Activated CD4-positive, alpha-beta T cell treated with anti-CD3 and anti-CD28 coated beads, Interleukin-2, amount 10 ng/mL, durations not matched to agents 7 days and 5 days (primary cell): ENCODE measurements at regions not wholly inside any gene's neighbourhood (a gene's known extent, or its start where the extent isn't known, plus 50 kb on each side); places are given as distances from the start of the nearest gene placed in this dataset.

ENCODE experiments used
- CTCF ChIA-PET: fragments of 350-600 bp; sonication (Branson Sonifier 250); formaldehyde crosslinking; loops from one replicate; lab custom pipeline; 2021; ENCODE audit warnings: antibody characterized with exemption; lab: Charles Lee
- POLR2A ChIA-PET: fragments of 350-600 bp; sonication (Branson Sonifier 250); formaldehyde crosslinking; loops from one replicate; lab custom pipeline; 2021; ENCODE audit warnings: antibody characterized with exemption; lab: Charles Lee
- DNase-seq: peaks from one replicate; pipeline ENCODE4 v3.0.0-alpha.2; 2020
- H3K27ac Mint-ChIP-seq: one replicate; pipeline ENCODE4 v1.8.0; 2021; ENCODE audit warnings: mild to moderate bottlenecking, moderate library complexity, mixed read lengths
- H3K27me3 Mint-ChIP-seq: one replicate; pipeline ENCODE4 v1.8.0; 2021; ENCODE audit warnings: mixed read lengths
- H3K36me3 Mint-ChIP-seq: one replicate; pipeline ENCODE4 v1.8.0; 2021; ENCODE audit warnings: low read depth, mixed read lengths
- H3K4me1 Mint-ChIP-seq: one replicate; pipeline ENCODE4 v1.8.0; 2021; ENCODE audit warnings: mixed read lengths
- H3K4me3 Mint-ChIP-seq: one replicate; pipeline ENCODE4 v1.8.0; 2021; ENCODE audit warnings: mild to moderate bottlenecking, moderate library complexity, mixed read lengths
- H3K9me3 Mint-ChIP-seq: one replicate; pipeline ENCODE4 v1.8.0; 2021; ENCODE audit warnings: mixed read lengths

- Mint-ChIP-seq H3K4me1 (no peaks in the 10 kb centered on the region), H3K27ac (no peak overlapping the region), H3K9me3 (no peaks in the 10 kb centered on the region), H3K36me3 (no peaks in the 10 kb centered on the region), H3K4me3 (no peak overlapping the region), H3K27me3 (peaks cover 35% of the 10 kb centered on the region)
- CTCF ChIA-PET: no interaction called here
- POLR2A ChIA-PET: no interaction called here
- DNase-seq: no peak
Observed at GRCh38 chr14:61965030-61965745, 203.0 kb downstream of the SNAPC1 start.

DNA sequence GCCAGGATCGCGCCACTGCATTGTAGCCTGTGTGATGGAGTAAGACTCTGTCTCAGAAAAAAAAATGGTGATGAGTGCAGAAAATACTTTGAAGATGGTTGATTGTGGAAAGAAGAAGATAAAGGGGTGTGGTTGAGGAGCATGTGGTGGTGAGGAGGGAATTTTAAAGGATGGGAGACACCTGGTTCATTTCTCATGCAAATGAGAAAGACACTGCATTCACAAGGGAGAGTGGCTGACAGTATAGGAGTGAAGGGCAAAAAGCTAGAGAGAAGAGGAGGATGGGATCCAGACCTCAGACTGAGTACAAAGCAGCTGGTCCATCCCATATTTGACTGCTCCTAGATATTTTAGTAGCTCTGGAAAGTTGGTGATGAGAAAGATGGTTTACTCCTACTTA lies 206.0 kb downstream of the SNAPC1 start:
- H3K27me3 Mint-ChIP-seq: peaks cover 21% of the 10 kb centered on the region
- H3K27ac Mint-ChIP-seq: no peak overlapping the region
- no peaks in the 10 kb centered on the region for H3K36me3 Mint-ChIP-seq
- no peak for DNase-seq
- H3K4me3 Mint-ChIP-seq: no peak overlapping the region
- no peaks in the 10 kb centered on the region for H3K4me1 Mint-ChIP-seq
- CTCF ChIA-PET: no interaction called here
- H3K9me3 Mint-ChIP-seq: no peaks in the 10 kb centered on the region
- POLR2A ChIA-PET: no interaction called here

GRCh38 chr14:61972711-61973110 lies 210.5 kb downstream of the SNAPC1 start:
- ChIA-PET CTCF (no interaction called here), POLR2A (no interaction called here)
- Mint-ChIP-seq H3K4me1 (no peaks in the 10 kb centered on the region), H3K36me3 (no peaks in the 10 kb centered on the region), H3K4me3 (no peak overlapping the region), H3K27me3 (peaks cover 5% of the 10 kb centered on the region), H3K9me3 (peaks cover 9% of the 10 kb centered on the region), H3K27ac (no peak overlapping the region)
- DNase-seq: no peak

- no peak overlapping the region for H3K27ac Mint-ChIP-seq
- no peak for DNase-seq
- no peaks in the 10 kb centered on the region for H3K4me1 Mint-ChIP-seq
- H3K36me3 Mint-ChIP-seq: no peaks in the 10 kb centered on the region
- H3K9me3 Mint-ChIP-seq: peaks cover 11% of the 10 kb centered on the region
- no peak overlapping the region for H3K4me3 Mint-ChIP-seq
- CTCF ChIA-PET: no interaction called here
- peaks cover 5% of the 10 kb centered on the region for H3K27me3 Mint-ChIP-seq
- POLR2A ChIA-PET: no interaction called here
Observed at GRCh38 chr14:61973981-61974380, 211.8 kb downstream of the SNAPC1 start.

DNA sequence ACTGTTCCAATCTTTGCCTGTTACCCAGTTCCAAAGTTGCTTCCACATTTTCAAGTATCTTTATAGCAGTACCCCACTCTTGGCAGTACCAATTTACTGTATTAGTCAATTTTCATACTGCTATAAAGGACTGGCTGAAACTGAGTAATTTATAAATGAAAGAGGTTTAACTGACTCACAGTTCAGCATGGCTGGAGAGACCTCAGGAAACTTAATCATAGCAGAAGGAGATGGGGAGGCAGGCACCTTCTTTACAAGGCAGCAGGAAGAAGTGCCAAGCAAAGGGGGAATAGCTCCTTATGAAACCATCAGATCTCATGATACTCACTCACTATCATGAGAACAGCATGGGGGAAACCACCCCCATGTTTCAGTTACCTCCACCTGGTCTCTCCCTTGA lies 215.0 kb downstream of the SNAPC1 start:
- Mint-ChIP-seq H3K36me3 (no peaks in the 10 kb centered on the region), H3K9me3 (peaks cover 11% of the 10 kb centered on the region), H3K27me3 (peaks cover 6% of the 10 kb centered on the region), H3K4me1 (no peaks in the 10 kb centered on the region), H3K4me3 (no peak overlapping the region), H3K27ac (no peak overlapping the region)
- DNase-seq: no peak
- CTCF ChIA-PET: no interaction called here
- POLR2A ChIA-PET: no interaction called here

DNA sequence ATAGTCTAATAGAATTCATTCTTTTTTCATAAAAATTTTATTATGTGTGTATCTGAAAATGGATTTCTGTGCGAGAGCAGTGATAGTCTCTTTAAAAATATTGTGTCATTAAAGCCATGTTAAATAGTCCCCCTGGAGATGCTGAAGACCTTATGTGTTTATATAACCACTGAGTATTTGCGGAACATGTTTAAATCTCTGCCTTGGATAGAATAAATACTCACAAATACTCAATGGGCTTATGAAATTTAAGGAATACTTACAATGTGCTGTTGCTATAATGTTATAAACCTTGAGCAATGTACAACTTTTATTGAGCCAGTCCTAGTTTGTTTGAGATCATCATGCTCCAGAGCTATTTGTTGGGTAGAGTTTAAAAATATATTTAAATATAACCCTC lies 226.0 kb downstream of the SNAPC1 start:
- H3K4me1 Mint-ChIP-seq: no peaks in the 10 kb centered on the region
- H3K27ac Mint-ChIP-seq: no peak overlapping the region
- H3K9me3 Mint-ChIP-seq: no peaks in the 10 kb centered on the region
- no peaks in the 10 kb centered on the region for H3K36me3 Mint-ChIP-seq
- peaks cover 1% of the 10 kb centered on the region for H3K27me3 Mint-ChIP-seq
- ChIA-PET CTCF (no interaction called here), POLR2A (no interaction called here)
- DNase-seq: no peak
- H3K4me3 Mint-ChIP-seq: no peak overlapping the region

GRCh38 chr14:61992139-61992538 lies 229.9 kb downstream of the SNAPC1 start:
- no peak for DNase-seq
- no peak overlapping the region for H3K27ac Mint-ChIP-seq
- POLR2A ChIA-PET: no interaction called here
- no peaks in the 10 kb centered on the region for H3K9me3 Mint-ChIP-seq
- no peaks in the 10 kb centered on the region for H3K27me3 Mint-ChIP-seq
- H3K36me3 Mint-ChIP-seq: no peaks in the 10 kb centered on the region
- no peak overlapping the region for H3K4me3 Mint-ChIP-seq
- H3K4me1 Mint-ChIP-seq: no peaks in the 10 kb centered on the region
- CTCF ChIA-PET: no interaction called here

- Mint-ChIP-seq H3K4me3 (no peak overlapping the region), H3K4me1 (no peaks in the 10 kb centered on the region), H3K27me3 (peaks cover 2% of the 10 kb centered on the region), H3K9me3 (no peaks in the 10 kb centered on the region), H3K27ac (no peak overlapping the region), H3K36me3 (no peaks in the 10 kb centered on the region)
- DNase-seq: no peak
- POLR2A ChIA-PET: no interaction called here
- CTCF ChIA-PET: no interaction called here
Observed at GRCh38 chr14:61992926-61993325, 230.7 kb downstream of the SNAPC1 start.

DNA sequence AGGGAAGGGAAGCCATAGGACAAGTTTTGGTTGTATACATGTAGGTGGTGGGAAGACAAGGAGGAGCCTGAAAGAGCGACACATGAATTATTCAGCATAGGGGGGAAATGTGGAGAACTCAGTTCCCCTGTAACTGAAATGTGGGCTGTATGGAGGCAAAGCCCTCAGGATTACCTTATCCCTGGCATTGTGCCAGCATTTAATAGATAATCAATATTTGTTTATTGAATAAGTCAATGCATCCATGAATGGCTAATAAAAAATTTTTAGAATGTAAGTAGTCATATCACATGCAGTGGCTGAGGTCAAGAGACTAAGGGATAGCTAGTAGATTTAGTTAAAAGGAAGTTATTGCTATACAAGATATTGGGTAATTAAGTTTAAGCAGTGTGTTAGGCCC lies 232.4 kb downstream of the SNAPC1 start:
- no peaks in the 10 kb centered on the region for H3K4me1 Mint-ChIP-seq
- H3K4me3 Mint-ChIP-seq: no peak overlapping the region
- no peak for DNase-seq
- CTCF ChIA-PET: no interaction called here
- no peaks in the 10 kb centered on the region for H3K9me3 Mint-ChIP-seq
- POLR2A ChIA-PET: no interaction called here
- H3K27me3 Mint-ChIP-seq: peaks cover 5% of the 10 kb centered on the region
- no peak overlapping the region for H3K27ac Mint-ChIP-seq
- H3K36me3 Mint-ChIP-seq: no peaks in the 10 kb centered on the region

- DNase-seq: no peak
- CTCF ChIA-PET: interaction anchor here (0.6 kb wide), 1 partner anchor 34 kb away, joined by 3 read pairs; no protein-coding TSS in a partner anchor
- H3K27ac Mint-ChIP-seq: no peak overlapping the region
- no peaks in the 10 kb centered on the region for H3K36me3 Mint-ChIP-seq
- no peak overlapping the region for H3K4me3 Mint-ChIP-seq
- no peaks in the 10 kb centered on the region for H3K4me1 Mint-ChIP-seq
- H3K27me3 Mint-ChIP-seq: peaks cover 9% of the 10 kb centered on the region
- POLR2A ChIA-PET: no interaction called here
- H3K9me3 Mint-ChIP-seq: no peaks in the 10 kb centered on the region
Observed at GRCh38 chr14:61996753-61997152, 234.5 kb downstream of the SNAPC1 start.

- H3K36me3 Mint-ChIP-seq: no peaks in the 10 kb centered on the region
- POLR2A ChIA-PET: no interaction called here
- H3K4me1 Mint-ChIP-seq: no peaks in the 10 kb centered on the region
- H3K4me3 Mint-ChIP-seq: no peak overlapping the region
- CTCF ChIA-PET: interaction anchor here (0.6 to 1.4 kb wide), 2 partner anchors 15 to 35 kb away, joined by 3 to 4 read pairs; no protein-coding TSS in a partner anchor
- DNase-seq: no peak
- H3K27ac Mint-ChIP-seq: no peak overlapping the region
- peaks cover 9% of the 10 kb centered on the region for H3K27me3 Mint-ChIP-seq
- H3K9me3 Mint-ChIP-seq: no peaks in the 10 kb centered on the region
Observed at GRCh38 chr14:61997161-61997560, 234.9 kb downstream of the SNAPC1 start.

GRCh38 chr14:62001963-62002362 lies 239.7 kb downstream of the SNAPC1 start:
- Mint-ChIP-seq H3K4me3 (no peak overlapping the region), H3K27me3 (peaks cover 11% of the 10 kb centered on the region), H3K9me3 (peaks cover 8% of the 10 kb centered on the region), H3K36me3 (no peaks in the 10 kb centered on the region), H3K27ac (no peak overlapping the region), H3K4me1 (no peaks in the 10 kb centered on the region)
- CTCF ChIA-PET: no interaction called here
- POLR2A ChIA-PET: no interaction called here
- DNase-seq: no peak

DNA sequence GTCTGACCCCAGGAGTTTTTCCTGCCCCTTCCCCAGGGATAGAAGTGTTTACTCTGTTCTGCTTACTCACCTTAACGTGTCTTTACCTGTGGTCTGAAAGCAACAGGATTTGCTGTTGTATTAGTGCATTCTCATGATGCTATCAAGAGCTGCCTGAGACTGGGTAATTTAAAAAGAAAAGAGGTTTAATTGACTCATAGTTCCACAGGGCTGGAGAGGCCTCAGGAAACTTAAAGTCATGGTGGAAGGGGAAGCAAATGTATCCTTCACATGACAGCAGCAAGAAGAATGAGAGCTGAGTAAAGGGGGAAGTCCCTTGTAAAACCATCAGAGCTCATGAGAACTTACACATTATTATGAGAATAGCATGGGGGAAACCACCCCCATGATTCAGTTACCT lies 240.4 kb downstream of the SNAPC1 start:
- CTCF ChIA-PET: no interaction called here

GRCh38 chr14:62003701-62004100 lies 241.5 kb downstream of the SNAPC1 start:
- Mint-ChIP-seq H3K9me3 (peaks cover 8% of the 10 kb centered on the region), H3K27ac (no peak overlapping the region), H3K4me1 (no peaks in the 10 kb centered on the region), H3K4me3 (no peak overlapping the region), H3K27me3 (peaks cover 15% of the 10 kb centered on the region), H3K36me3 (no peaks in the 10 kb centered on the region)
- POLR2A ChIA-PET: no interaction called here
- DNase-seq: no peak
- CTCF ChIA-PET: no interaction called here

More for the DNA sequence above, 240.4 kb downstream of the SNAPC1 start:
- Mint-ChIP-seq H3K27me3 (peaks cover 13% of the 10 kb centered on the region), H3K27ac (no peak overlapping the region), H3K9me3 (peaks cover 8% of the 10 kb centered on the region), H3K4me3 (no peak overlapping the region), H3K4me1 (no peaks in the 10 kb centered on the region), H3K36me3 (no peaks in the 10 kb centered on the region)
- POLR2A ChIA-PET: no interaction called here
- DNase-seq: no peak
